HepG2 (cell line): ENCODE measurements at regions not wholly inside any gene's neighbourhood (a gene's known extent, or its start where the extent isn't known, plus 50 kb on each side); places are given as distances from the start of the nearest gene placed in this dataset.

ENCODE experiments used
- ARID2 ChIP-seq: sonication (generic); formaldehyde crosslinking; IDR thresholded peaks from 2 replicates; pipeline ENCODE4 v1.8.1; 2022; ENCODE audit warnings: mild to moderate bottlenecking, missing genetic modification reagents, borderline replicate concordance
- CTCF ChIP-seq: sonication (generic); formaldehyde crosslinking; IDR thresholded peaks from 2 replicates; pipeline ENCODE4 v1.5.0; 2020; ENCODE audit warnings: mild to moderate bottlenecking, missing genetic modification reagents, moderate library complexity
- MYC ChIP-seq: sonication (generic); formaldehyde crosslinking; IDR thresholded peaks from 2 replicates; pipeline ENCODE4 v1.9.0; 2021; ENCODE audit warnings: missing genetic modification reagents, borderline replicate concordance
- TIGD3 ChIP-seq: sonication (generic); formaldehyde crosslinking; IDR thresholded peaks from 2 replicates; pipeline ENCODE4 v1.5.1; 2020; ENCODE audit warnings: mild to moderate bottlenecking, missing genetic modification reagents, borderline replicate concordance
- ZNF776 ChIP-seq: sonication (generic); formaldehyde crosslinking; IDR thresholded peaks from 2 replicates; pipeline ENCODE4 v1.4.0; 2020; ENCODE audit warnings: mild to moderate bottlenecking, missing genetic modification reagents
- TF ChIP-seq, protein P1 (sequence below): sonication (generic); formaldehyde crosslinking; IDR thresholded peaks from 2 replicates; pipeline ENCODE4 v1.4.0; 2020; ENCODE audit warnings: missing genetic modification reagents

GRCh38 chr1:192925609-192926008 lies 116.8 kb downstream of the RGS2 start:
- TF ChIP-seq MYC (no peak), ARID2 (CRISPR knock-in tag) (no peak), TIGD3 (CRISPR knock-in tag) (no peak), CTCF (CRISPR knock-in tag) (no peak), ZNF776 (CRISPR knock-in tag) (no peak)
- TF ChIP-seq, protein P1, sequence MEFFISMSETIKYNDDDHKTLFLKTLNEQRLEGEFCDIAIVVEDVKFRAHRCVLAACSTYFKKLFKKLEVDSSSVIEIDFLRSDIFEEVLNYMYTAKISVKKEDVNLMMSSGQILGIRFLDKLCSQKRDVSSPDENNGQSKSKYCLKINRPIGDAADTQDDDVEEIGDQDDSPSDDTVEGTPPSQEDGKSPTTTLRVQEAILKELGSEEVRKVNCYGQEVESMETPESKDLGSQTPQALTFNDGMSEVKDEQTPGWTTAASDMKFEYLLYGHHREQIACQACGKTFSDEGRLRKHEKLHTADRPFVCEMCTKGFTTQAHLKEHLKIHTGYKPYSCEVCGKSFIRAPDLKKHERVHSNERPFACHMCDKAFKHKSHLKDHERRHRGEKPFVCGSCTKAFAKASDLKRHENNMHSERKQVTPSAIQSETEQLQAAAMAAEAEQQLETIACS (CRISPR knock-in tag), result no peak
